ENCODE measurements at regions not wholly inside any gene's neighbourhood (a gene's known extent, or its start where the extent isn't known, plus 50 kb on each side); places are given as distances from the start of the nearest gene placed in this dataset.

DNA sequence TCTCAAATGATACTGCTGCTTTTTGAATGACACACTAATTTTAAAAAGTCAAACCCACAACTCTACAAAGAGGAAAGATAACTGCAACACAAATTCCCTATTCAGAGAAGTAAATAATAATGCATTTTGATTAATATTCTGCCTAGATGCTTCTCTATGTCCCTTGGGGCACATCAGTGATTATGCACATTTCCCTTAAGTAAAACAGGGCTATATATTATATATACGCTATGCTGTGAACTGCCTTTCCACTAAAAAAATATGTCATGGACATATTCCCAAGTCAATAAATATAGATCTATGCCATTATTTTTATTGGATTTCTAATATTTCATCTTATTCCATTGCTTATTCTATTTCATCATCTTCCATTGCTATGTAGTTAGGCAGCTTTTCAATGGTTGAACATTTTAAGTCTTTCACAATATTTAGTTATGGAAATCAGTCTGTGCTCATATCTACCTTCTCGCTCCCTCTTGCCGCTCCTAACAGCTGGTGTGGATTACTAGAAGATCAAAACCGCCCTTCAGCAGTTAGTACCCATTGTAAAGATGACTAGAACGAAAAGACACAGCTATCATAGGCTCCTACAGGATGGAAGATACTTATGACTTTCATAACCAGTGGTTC lies 468.2 kb upstream of the GOT2 start:
- TF ChIP-seq, protein P1, sequence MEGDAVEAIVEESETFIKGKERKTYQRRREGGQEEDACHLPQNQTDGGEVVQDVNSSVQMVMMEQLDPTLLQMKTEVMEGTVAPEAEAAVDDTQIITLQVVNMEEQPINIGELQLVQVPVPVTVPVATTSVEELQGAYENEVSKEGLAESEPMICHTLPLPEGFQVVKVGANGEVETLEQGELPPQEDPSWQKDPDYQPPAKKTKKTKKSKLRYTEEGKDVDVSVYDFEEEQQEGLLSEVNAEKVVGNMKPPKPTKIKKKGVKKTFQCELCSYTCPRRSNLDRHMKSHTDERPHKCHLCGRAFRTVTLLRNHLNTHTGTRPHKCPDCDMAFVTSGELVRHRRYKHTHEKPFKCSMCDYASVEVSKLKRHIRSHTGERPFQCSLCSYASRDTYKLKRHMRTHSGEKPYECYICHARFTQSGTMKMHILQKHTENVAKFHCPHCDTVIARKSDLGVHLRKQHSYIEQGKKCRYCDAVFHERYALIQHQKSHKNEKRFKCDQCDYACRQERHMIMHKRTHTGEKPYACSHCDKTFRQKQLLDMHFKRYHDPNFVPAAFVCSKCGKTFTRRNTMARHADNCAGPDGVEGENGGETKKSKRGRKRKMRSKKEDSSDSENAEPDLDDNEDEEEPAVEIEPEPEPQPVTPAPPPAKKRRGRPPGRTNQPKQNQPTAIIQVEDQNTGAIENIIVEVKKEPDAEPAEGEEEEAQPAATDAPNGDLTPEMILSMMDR (IDR thresholded peaks at IDR 0.05), result no peak
- TF ChIP-seq POLR2A (IDR thresholded peaks at IDR 0.05), result no peak
